ENCODE measurements at regions not wholly inside any gene's neighbourhood (a gene's known extent, or its start where the extent isn't known, plus 50 kb on each side); places are given as distances from the start of the nearest gene placed in this dataset.

GRCh38 chrX:7414753-7415152, 266.8 kb upstream of the PUDP start:
- Histone ChIP-seq H2BK5ac (ENCODE audit: low read length) (no peak overlapping the region), H2AK5ac (ENCODE audit: low read depth, low read length) (no peak overlapping the region), H3K18ac (ENCODE audit: low read length) (no peak overlapping the region), H4K91ac (ENCODE audit: low read depth, low read length, poor library complexity) (no peak overlapping the region), H3K4me3 (ENCODE audit: low read length in 2 of 2) (no peak overlapping the region), H3K9me3 (replicated peaks in 1 of 2; ENCODE audit: control insufficient read depth in 2 of 2, insufficient read depth in 1 of 2, low read depth in 1 of 2, low read length in 2 of 2) (no peaks in the 10 kb centered on the region), H3K27me3 (ENCODE audit: control insufficient read depth in 3 of 3, insufficient read depth in 3 of 3, low read depth in 1 of 3, low read length in 3 of 3) (no peaks in the 10 kb centered on the region), H3K4me1 (ENCODE audit: control insufficient read depth in 2 of 2, insufficient read depth in 1 of 2, low read depth in 1 of 2, low read length in 2 of 2) (no peaks in the 10 kb centered on the region), H3K9ac (ENCODE audit: low read depth, low read length, poor library complexity) (no peak overlapping the region), H4K8ac (ENCODE audit: low read depth, low read length) (no peak overlapping the region), H3K27ac (replicated peaks; ENCODE audit: low read length) (no peak overlapping the region), H3K4ac (ENCODE audit: low read length) (no peak overlapping the region), H2AFZ (ENCODE audit: low read length) (no peak overlapping the region), H2BK15ac (ENCODE audit: low read length) (no peak overlapping the region), H3K14ac (ENCODE audit: low read length) (no peak overlapping the region), H3K23ac (ENCODE audit: low read depth, low read length, poor library complexity) (no peak overlapping the region), H2BK120ac (ENCODE audit: low read depth, low read length) (no peak overlapping the region), H3K4me2 (ENCODE audit: insufficient read depth, low read length, poor library complexity, severe bottlenecking) (no peak overlapping the region), H3K79me1 (ENCODE audit: low read depth, low read length) (no peaks in the 10 kb centered on the region), H3K36me3 (replicated peaks in 1 of 2; ENCODE audit: control insufficient read depth in 2 of 2, insufficient read depth in 2 of 2, low read length in 2 of 2) (no peaks in the 10 kb centered on the region), H2BK12ac (ENCODE audit: low read length) (no peak overlapping the region)
- no peak for DNase-seq (ENCODE audit: low spot score)
- no CpG with 5 or more reads among the region's 2 CpGs for WGBS, 2 donors (ENCODE audit: extremely low coverage in 2 of 2, insufficient read length in 2 of 2, insufficient replicate concordance in 1 of 2)

DNA sequence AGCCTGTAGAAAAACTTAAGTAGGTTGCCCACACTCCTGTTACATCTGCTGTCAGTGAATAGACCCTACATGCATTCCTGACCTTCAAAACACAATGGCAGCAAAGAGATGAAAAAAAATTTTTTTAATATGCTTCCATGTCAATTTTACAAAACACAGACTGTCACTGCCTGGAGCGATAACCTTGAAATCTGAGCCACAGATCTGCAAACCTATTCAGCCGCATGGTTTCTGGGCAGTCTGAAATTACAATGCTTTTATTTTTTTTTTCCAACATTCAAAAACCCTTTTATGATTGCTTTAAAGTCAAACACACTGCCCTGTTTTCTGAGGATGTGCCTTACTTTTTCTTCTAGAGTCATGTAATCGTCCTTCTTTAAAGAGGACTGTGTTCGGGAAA, 264.9 kb upstream of the PUDP start:
- Histone ChIP-seq H3K18ac (ENCODE audit: low read length) (no peak overlapping the region), H2AFZ (ENCODE audit: low read length) (no peak overlapping the region), H3K4ac (ENCODE audit: low read length) (no peak overlapping the region), H4K8ac (ENCODE audit: low read depth, low read length) (no peak overlapping the region), H4K91ac (ENCODE audit: low read depth, low read length, poor library complexity) (no peak overlapping the region), H3K79me1 (ENCODE audit: low read depth, low read length) (no peaks in the 10 kb centered on the region), H2BK12ac (ENCODE audit: low read length) (no peak overlapping the region), H3K27ac (replicated peaks; ENCODE audit: low read length) (no peak overlapping the region), H2AK5ac (ENCODE audit: low read depth, low read length) (no peak overlapping the region), H3K23ac (ENCODE audit: low read depth, low read length, poor library complexity) (no peak overlapping the region), H3K4me2 (ENCODE audit: insufficient read depth, low read length, poor library complexity, severe bottlenecking) (no peak overlapping the region), H3K4me1 (ENCODE audit: control insufficient read depth in 2 of 2, insufficient read depth in 1 of 2, low read depth in 1 of 2, low read length in 2 of 2) (no peaks in the 10 kb centered on the region), H2BK120ac (ENCODE audit: low read depth, low read length) (no peak overlapping the region), H3K36me3 (replicated peaks in 1 of 2; ENCODE audit: control insufficient read depth in 2 of 2, insufficient read depth in 2 of 2, low read length in 2 of 2) (no peaks in the 10 kb centered on the region), H2BK15ac (ENCODE audit: low read length) (no peak overlapping the region), H2BK5ac (ENCODE audit: low read length) (no peak overlapping the region), H3K14ac (ENCODE audit: low read length) (no peak overlapping the region), H3K27me3 (ENCODE audit: control insufficient read depth in 3 of 3, insufficient read depth in 3 of 3, low read depth in 1 of 3, low read length in 3 of 3) (no peaks in the 10 kb centered on the region), H3K9me3 (replicated peaks in 1 of 2; ENCODE audit: control insufficient read depth in 2 of 2, insufficient read depth in 1 of 2, low read depth in 1 of 2, low read length in 2 of 2) (no peaks in the 10 kb centered on the region), H3K4me3 (ENCODE audit: low read length in 2 of 2) (no peak overlapping the region), H3K9ac (ENCODE audit: low read depth, low read length, poor library complexity) (no peak overlapping the region)
- no peak for DNase-seq (ENCODE audit: low spot score)
- WGBS, 2 donors (ENCODE audit: extremely low coverage in 2 of 2, insufficient read length in 2 of 2, insufficient replicate concordance in 1 of 2), result no CpG with 5 or more reads among the region's 4 CpGs

DNA sequence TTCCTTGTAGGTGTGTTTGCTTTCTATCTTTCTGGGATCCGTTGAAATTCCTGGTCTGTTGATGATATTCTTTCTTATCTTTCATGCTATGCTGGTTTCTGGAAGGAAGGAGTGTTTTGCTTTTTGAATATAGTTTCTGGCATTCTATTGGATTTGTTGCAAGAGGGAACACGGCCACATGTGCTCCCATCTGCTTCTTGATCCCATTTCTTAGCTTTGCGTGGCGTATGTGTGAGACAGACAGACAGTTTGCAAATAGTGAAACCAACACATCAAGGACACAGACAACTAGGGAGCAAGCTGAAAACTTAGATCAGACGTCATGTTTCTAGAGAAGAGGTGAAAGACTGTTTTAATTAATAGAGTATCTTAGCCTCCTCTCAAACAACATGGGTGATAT, 261.9 kb upstream of the PUDP start:
- WGBS, 2 donors (ENCODE audit: extremely low coverage in 2 of 2, insufficient read length in 2 of 2, insufficient replicate concordance in 1 of 2), result no CpG with 5 or more reads among the region's 5 CpGs
- Histone ChIP-seq H3K27ac (replicated peaks; ENCODE audit: low read length) (no peak overlapping the region), H2BK12ac (ENCODE audit: low read length) (no peak overlapping the region), H3K9me3 (replicated peaks in 1 of 2; ENCODE audit: control insufficient read depth in 2 of 2, insufficient read depth in 1 of 2, low read depth in 1 of 2, low read length in 2 of 2) (no peaks in the 10 kb centered on the region), H3K4me2 (ENCODE audit: insufficient read depth, low read length, poor library complexity, severe bottlenecking) (no peak overlapping the region), H3K36me3 (replicated peaks in 1 of 2; ENCODE audit: control insufficient read depth in 2 of 2, insufficient read depth in 2 of 2, low read length in 2 of 2) (no peaks in the 10 kb centered on the region), H3K4me3 (ENCODE audit: low read length in 2 of 2) (no peak overlapping the region), H4K8ac (ENCODE audit: low read depth, low read length) (no peak overlapping the region), H3K9ac (ENCODE audit: low read depth, low read length, poor library complexity) (no peak overlapping the region), H3K23ac (ENCODE audit: low read depth, low read length, poor library complexity) (no peak overlapping the region), H3K27me3 (ENCODE audit: control insufficient read depth in 3 of 3, insufficient read depth in 3 of 3, low read depth in 1 of 3, low read length in 3 of 3) (no peaks in the 10 kb centered on the region), H4K91ac (ENCODE audit: low read depth, low read length, poor library complexity) (no peak overlapping the region), H2AFZ (ENCODE audit: low read length) (no peak overlapping the region), H3K14ac (ENCODE audit: low read length) (no peak overlapping the region), H2BK5ac (ENCODE audit: low read length) (no peak overlapping the region), H3K4me1 (ENCODE audit: control insufficient read depth in 2 of 2, insufficient read depth in 1 of 2, low read depth in 1 of 2, low read length in 2 of 2) (no peaks in the 10 kb centered on the region), H2AK5ac (ENCODE audit: low read depth, low read length) (no peak overlapping the region), H3K4ac (ENCODE audit: low read length) (no peak overlapping the region), H3K18ac (ENCODE audit: low read length) (no peak overlapping the region), H3K79me1 (ENCODE audit: low read depth, low read length) (no peaks in the 10 kb centered on the region), H2BK120ac (ENCODE audit: low read depth, low read length) (no peak overlapping the region), H2BK15ac (ENCODE audit: low read length) (no peak overlapping the region)
- DNase-seq (ENCODE audit: low spot score), result no peak

DNA sequence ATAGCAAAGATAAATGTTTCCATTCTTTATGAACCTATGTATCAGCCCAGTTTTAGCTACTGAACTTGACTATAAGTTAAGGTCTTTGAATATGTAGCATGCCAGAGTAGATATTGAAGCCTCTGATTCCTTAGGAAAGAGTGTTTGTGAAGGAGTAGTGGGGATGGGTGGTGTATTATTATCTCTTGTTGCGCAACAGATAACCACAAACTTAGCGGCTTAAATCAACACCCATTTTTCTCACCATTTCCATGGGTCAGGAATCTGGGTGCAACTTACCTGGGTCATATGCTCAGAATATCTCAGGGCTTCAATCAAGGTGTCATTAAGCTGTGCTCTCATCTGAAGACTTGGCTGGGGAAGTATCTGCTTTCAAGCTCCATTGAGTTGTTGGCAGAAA, 251.4 kb upstream of the PUDP start:
- no peaks in the 10 kb centered on the region for H3K4me1 ChIP-seq (ENCODE audit: control insufficient read depth in 2 of 2, insufficient read depth in 1 of 2, low read depth in 1 of 2, low read length in 2 of 2)
- H2BK120ac ChIP-seq (ENCODE audit: low read depth, low read length), result no peak overlapping the region
- H4K91ac ChIP-seq (ENCODE audit: low read depth, low read length, poor library complexity), result no peak overlapping the region
- H3K9me3 ChIP-seq (replicated peaks in 1 of 2; ENCODE audit: control insufficient read depth in 2 of 2, insufficient read depth in 1 of 2, low read depth in 1 of 2, low read length in 2 of 2), result no peaks in the 10 kb centered on the region
- no peak for DNase-seq (ENCODE audit: low spot score)
- no peak overlapping the region for H2BK12ac ChIP-seq (ENCODE audit: low read length)
- H3K36me3 ChIP-seq (replicated peaks in 1 of 2; ENCODE audit: control insufficient read depth in 2 of 2, insufficient read depth in 2 of 2, low read length in 2 of 2), result no peaks in the 10 kb centered on the region
- H2AFZ ChIP-seq (ENCODE audit: low read length), result no peak overlapping the region
- H2AK5ac ChIP-seq (ENCODE audit: low read depth, low read length), result no peak overlapping the region
- H3K27me3 ChIP-seq (ENCODE audit: control insufficient read depth in 3 of 3, insufficient read depth in 3 of 3, low read depth in 1 of 3, low read length in 3 of 3), result no peaks in the 10 kb centered on the region
- no peak overlapping the region for H3K23ac ChIP-seq (ENCODE audit: low read depth, low read length, poor library complexity)
- H3K18ac ChIP-seq (ENCODE audit: low read length), result no peak overlapping the region
- H3K79me1 ChIP-seq (ENCODE audit: low read depth, low read length), result no peaks in the 10 kb centered on the region
- H2BK5ac ChIP-seq (ENCODE audit: low read length), result no peak overlapping the region
- no peak overlapping the region for H3K9ac ChIP-seq (ENCODE audit: low read depth, low read length, poor library complexity)
- H2BK15ac ChIP-seq (ENCODE audit: low read length), result no peak overlapping the region
- WGBS, 2 donors (ENCODE audit: extremely low coverage in 2 of 2, insufficient read length in 2 of 2, insufficient replicate concordance in 1 of 2), result no CpG with 5 or more reads among the region's 2 CpGs
- H3K4me3 ChIP-seq (ENCODE audit: low read length in 2 of 2), result no peak overlapping the region
- no peak overlapping the region for H3K27ac ChIP-seq (replicated peaks; ENCODE audit: low read length)
- H3K4me2 ChIP-seq (ENCODE audit: insufficient read depth, low read length, poor library complexity, severe bottlenecking), result no peak overlapping the region
- H4K8ac ChIP-seq (ENCODE audit: low read depth, low read length), result no peak overlapping the region
- no peak overlapping the region for H3K4ac ChIP-seq (ENCODE audit: low read length)
- no peak overlapping the region for H3K14ac ChIP-seq (ENCODE audit: low read length)
